ENCODE measurements at regions not wholly inside any gene's neighbourhood (a gene's known extent, or its start where the extent isn't known, plus 50 kb on each side); places are given as distances from the start of the nearest gene placed in this dataset.

DNA sequence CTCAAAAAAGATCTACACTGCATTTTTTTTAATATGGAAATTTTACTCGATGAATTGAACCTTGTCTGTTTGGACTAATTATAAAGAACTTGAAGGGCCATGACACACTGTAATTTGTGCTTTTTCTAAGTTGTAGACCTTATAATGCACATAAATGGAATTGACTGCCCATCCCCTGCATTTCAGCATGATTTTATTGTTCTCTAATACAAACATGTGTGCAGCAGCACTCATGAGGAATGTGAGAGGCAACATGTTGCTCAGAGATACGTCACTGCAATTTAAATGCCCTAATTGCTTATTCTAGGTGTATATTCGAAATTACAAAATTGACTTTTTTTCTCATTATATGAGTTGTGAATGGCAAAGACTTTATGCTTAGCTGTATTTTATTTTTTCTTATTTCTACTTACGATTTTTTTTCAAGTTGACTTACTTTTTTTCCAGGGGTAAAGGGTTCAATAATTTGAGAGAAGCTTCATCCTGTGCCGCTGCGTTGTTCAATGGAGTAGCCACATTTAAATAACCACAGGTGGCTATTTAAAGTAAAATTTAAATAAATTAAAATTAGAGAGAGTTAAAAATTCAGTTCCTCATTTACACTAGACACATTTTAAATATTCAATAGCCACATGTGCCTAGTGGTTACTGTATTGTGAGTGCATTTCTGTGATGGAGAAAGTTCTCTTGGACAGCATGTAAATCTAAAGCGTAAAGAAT, 1346.4 kb downstream of the ROBO1 start:
- dilution Hi-C loops (cut with MboI; ENCODE audit: extremely low pct_ligation_motif_present, low sequenced_read_pairs): no loop called here
- Histone ChIP-seq H3K79me2 (ENCODE audit: control insufficient read depth, insufficient read depth, low read length) (no peaks in the 10 kb centered on the region), H3K4me1 (ENCODE audit: control insufficient read depth, extremely low read depth, insufficient read depth, low read length) (no peaks in the 10 kb centered on the region), H3K4me2 (ENCODE audit: control insufficient read depth, extremely low read depth, insufficient read depth, low read depth, low read length) (no peak overlapping the region), H3K36me3 (ENCODE audit: control insufficient read depth in 2 of 2, extremely low read depth in 1 of 2, insufficient read depth in 2 of 2, low read length in 2 of 2) (no peaks in the 10 kb centered on the region), H4K20me1 (ENCODE audit: control insufficient read depth, extremely low read depth, insufficient read depth, low read length) (no peaks in the 10 kb centered on the region), H3K4me3 (ENCODE audit: control insufficient read depth in 2 of 3, extremely low read depth in 1 of 3, insufficient read depth in 2 of 3, low read depth in 1 of 3, low read length in 3 of 3) (no peak overlapping the region), H3K9me3 (ENCODE audit: control insufficient read depth, low read depth, low read length) (no peaks in the 10 kb centered on the region), H3K27me3 (ENCODE audit: control insufficient read depth, extremely low read depth, insufficient read depth, low read length) (no peaks in the 10 kb centered on the region), H3K9ac (ENCODE audit: control insufficient read depth, extremely low read depth, insufficient read depth, low read length) (no peak overlapping the region), H2AFZ (ENCODE audit: control insufficient read depth, low read length) (no peak overlapping the region), H3K27ac (ENCODE audit: control insufficient read depth, insufficient read depth, low read length) (no peak overlapping the region), H3K9me1 (ENCODE audit: control insufficient read depth, extremely low read depth, insufficient read depth, low read length) (no peaks in the 10 kb centered on the region)
- FAIRE-seq: no peak
- TF ChIP-seq CTCF (optimal IDR thresholded peaks at IDR 0.05 in 1 of 3, IDR thresholded peaks at IDR 0.05 in 1 of 3, conservative IDR thresholded peaks at IDR 0.05 in 1 of 3; ENCODE audit: extremely low read depth in 1 of 3, insufficient read depth in 2 of 3, low read length in 3 of 3): no peak
- TF ChIP-seq EZH2 (IDR thresholded peaks at IDR 0.05; ENCODE audit: low read length): no peak
- DNase-seq (ENCODE audit: low read depth, low spot score): no peak

GRCh38 chr3:78424656-78425055, 1343.1 kb downstream of the ROBO1 start:
- H3K36me3 ChIP-seq (ENCODE audit: control insufficient read depth in 2 of 2, extremely low read depth in 1 of 2, insufficient read depth in 2 of 2, low read length in 2 of 2): no peaks in the 10 kb centered on the region
- H2AFZ ChIP-seq (ENCODE audit: control insufficient read depth, low read length): no peak overlapping the region
- no peaks in the 10 kb centered on the region for H3K9me3 ChIP-seq (ENCODE audit: control insufficient read depth, low read depth, low read length)
- no peaks in the 10 kb centered on the region for H3K79me2 ChIP-seq (ENCODE audit: control insufficient read depth, insufficient read depth, low read length)
- H4K20me1 ChIP-seq (ENCODE audit: control insufficient read depth, extremely low read depth, insufficient read depth, low read length): no peaks in the 10 kb centered on the region
- no peaks in the 10 kb centered on the region for H3K4me1 ChIP-seq (ENCODE audit: control insufficient read depth, extremely low read depth, insufficient read depth, low read length)
- no peak for TF ChIP-seq EZH2 (IDR thresholded peaks at IDR 0.05; ENCODE audit: low read length)
- no peak for TF ChIP-seq CTCF (optimal IDR thresholded peaks at IDR 0.05 in 1 of 3, IDR thresholded peaks at IDR 0.05 in 1 of 3, conservative IDR thresholded peaks at IDR 0.05 in 1 of 3; ENCODE audit: extremely low read depth in 1 of 3, insufficient read depth in 2 of 3, low read length in 3 of 3)
- H3K27me3 ChIP-seq (ENCODE audit: control insufficient read depth, extremely low read depth, insufficient read depth, low read length): no peaks in the 10 kb centered on the region
- H3K9ac ChIP-seq (ENCODE audit: control insufficient read depth, extremely low read depth, insufficient read depth, low read length): no peak overlapping the region
- FAIRE-seq (no peak), DNase-seq (ENCODE audit: low read depth, low spot score) (no peak)
- no peaks in the 10 kb centered on the region for H3K9me1 ChIP-seq (ENCODE audit: control insufficient read depth, extremely low read depth, insufficient read depth, low read length)
- H3K4me2 ChIP-seq (ENCODE audit: control insufficient read depth, extremely low read depth, insufficient read depth, low read depth, low read length): no peak overlapping the region
- H3K27ac ChIP-seq (ENCODE audit: control insufficient read depth, insufficient read depth, low read length): no peak overlapping the region
- dilution Hi-C loops (cut with MboI; ENCODE audit: extremely low pct_ligation_motif_present, low sequenced_read_pairs): no loop called here
- no peak overlapping the region for H3K4me3 ChIP-seq (ENCODE audit: control insufficient read depth in 2 of 3, extremely low read depth in 1 of 3, insufficient read depth in 2 of 3, low read depth in 1 of 3, low read length in 3 of 3)

Data from keratinocyte (primary cell).